Mucosa of descending colon (tissue), 3 donors: ENCODE measurements at regions not wholly inside any gene's neighbourhood (a gene's known extent, or its start where the extent isn't known, plus 50 kb on each side); places are given as distances from the start of the nearest gene placed in this dataset.
"Not testable (repeated sequence)": the region's sequence is repeated elsewhere in the genome, so short reads cannot be mapped to it uniquely, and the experiment has no call there.

Source experiments
- ATAC-seq: fragments of 200-7000 bp; cut with Tn5 transposase; one replicate; pipeline ENCODE4 v1.9.1; 2020; ENCODE audit warnings: mild to moderate bottlenecking, moderate library complexity
- DNase-seq, 3 donors: peaks; one replicate each; pipeline ENCODE4 v3.0.0-alpha.2; 2020
- H3K36me3 ChIP-seq: fragments of 200-600 bp; one replicate; pipeline ENCODE4 v1.8.0; 2021; ENCODE audit warnings: low read depth, mild to moderate bottlenecking
- H3K4me1 ChIP-seq: fragments of 200-600 bp; one replicate; pipeline ENCODE4 v1.8.0; 2021; ENCODE audit warnings: low read depth, mild to moderate bottlenecking
- H3K4me3 ChIP-seq: fragments of 200-600 bp; one replicate; pipeline ENCODE4 v1.8.0; 2021; ENCODE audit warnings: mild to moderate bottlenecking
- H3K9me3 ChIP-seq: fragments of 200-600 bp; one replicate; pipeline ENCODE4 v1.8.0; 2021; ENCODE audit warnings: mild to moderate bottlenecking
- CTCF ChIP-seq: fragments of 200-600 bp; IDR thresholded peaks from one replicate; pipeline ENCODE4 v1.8.0; 2022; ENCODE audit warnings: antibody characterized with exemption, mild to moderate bottlenecking
- intact Hi-C, 2 donors: fragments of 100-400 bp; cut with DNase I in 1 of 2; cut with micrococcal nuclease in 1 of 2; formaldehyde crosslinking; loops; one replicate each; pipeline versions ENCODE4 v1.11.0 to v1.11.1; 2022; cut with DNase I, micrococcal nuclease
- donor health status: DM: no; HTN: no; CAD: no; lungs with moderate emphysema.
- donor health status: DM: no; HTN: no; CAD: no.
- donor health status: DM: no; HTN: yes; CAD: no.

DNA sequence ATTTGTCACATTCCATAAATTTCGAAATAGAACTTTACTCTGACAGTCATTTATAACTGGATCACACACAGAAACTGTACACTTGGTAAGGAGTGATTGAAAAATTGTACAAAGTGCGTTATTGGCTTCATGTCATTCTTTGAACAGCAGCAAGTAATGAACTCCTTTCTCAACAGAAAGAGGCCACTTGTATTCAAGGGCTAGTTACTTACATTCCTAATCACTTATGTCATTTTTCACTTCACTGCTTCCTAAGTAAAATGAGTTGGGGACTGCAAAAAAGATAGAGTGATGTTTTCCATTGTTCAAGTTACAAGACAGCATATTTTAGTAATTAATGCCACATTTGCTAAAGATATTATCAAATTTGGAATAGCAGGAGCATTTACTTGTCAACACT, 893.2 kb downstream of the DTWD2 start:
- no peak for TF ChIP-seq CTCF
- Histone ChIP-seq H3K4me1 (no peaks in the 10 kb centered on the region), H3K4me3 (no peak overlapping the region), H3K9me3 (no peaks in the 10 kb centered on the region), H3K36me3 (no peaks in the 10 kb centered on the region)
- intact Hi-C loops: no loop called here
- ATAC-seq (no peak), DNase-seq (no peak)

GRCh38 chr5:118088448-118088847, 899.9 kb downstream of the DTWD2 start:
- DNase-seq (no peak), ATAC-seq (no peak)
- H3K9me3 ChIP-seq: no peaks in the 10 kb centered on the region
- H3K36me3 ChIP-seq: no peaks in the 10 kb centered on the region
- intact Hi-C loops: no loop called here
- TF ChIP-seq CTCF: no peak
- H3K4me3 ChIP-seq: no peak overlapping the region
- no peaks in the 10 kb centered on the region for H3K4me1 ChIP-seq

- H3K36me3 ChIP-seq: no peaks in the 10 kb centered on the region
- H3K4me1 ChIP-seq: no peaks in the 10 kb centered on the region
- intact Hi-C loops: no loop called here
- no peak overlapping the region for H3K4me3 ChIP-seq
- DNase-seq: no peak
- TF ChIP-seq CTCF: no peak
- no peaks in the 10 kb centered on the region for H3K9me3 ChIP-seq
- no peak for ATAC-seq
Observed at GRCh38 chr5:118076490-118076889, 911.9 kb downstream of the DTWD2 start.

DNA sequence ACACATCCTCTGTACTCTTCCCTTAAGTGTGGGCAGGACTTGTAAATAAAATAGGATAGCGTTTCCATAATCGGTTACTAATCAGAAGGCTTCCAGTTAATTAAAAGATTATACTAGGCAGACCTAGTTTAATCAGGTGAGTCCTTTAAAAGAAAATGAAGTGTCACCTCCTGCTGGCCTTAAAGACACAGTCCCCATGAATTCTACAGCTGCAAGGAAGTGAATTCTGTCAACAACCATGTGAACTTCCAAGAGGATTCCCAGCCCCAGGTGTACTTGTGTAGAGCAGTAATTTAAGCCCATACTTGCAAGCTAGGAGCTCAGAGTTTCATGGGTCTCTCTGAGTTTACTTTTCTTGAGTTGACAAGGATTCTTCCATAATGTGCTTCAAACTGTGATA, 918.3 kb downstream of the DTWD2 start:
- TF ChIP-seq CTCF: no peak
- intact Hi-C loops: no loop called here
- Histone ChIP-seq H3K4me1 (no peaks in the 10 kb centered on the region), H3K4me3 (no peak overlapping the region), H3K9me3 (no peaks in the 10 kb centered on the region), H3K36me3 (no peaks in the 10 kb centered on the region)
- DNase-seq: no peak
- no peak for ATAC-seq

DNA sequence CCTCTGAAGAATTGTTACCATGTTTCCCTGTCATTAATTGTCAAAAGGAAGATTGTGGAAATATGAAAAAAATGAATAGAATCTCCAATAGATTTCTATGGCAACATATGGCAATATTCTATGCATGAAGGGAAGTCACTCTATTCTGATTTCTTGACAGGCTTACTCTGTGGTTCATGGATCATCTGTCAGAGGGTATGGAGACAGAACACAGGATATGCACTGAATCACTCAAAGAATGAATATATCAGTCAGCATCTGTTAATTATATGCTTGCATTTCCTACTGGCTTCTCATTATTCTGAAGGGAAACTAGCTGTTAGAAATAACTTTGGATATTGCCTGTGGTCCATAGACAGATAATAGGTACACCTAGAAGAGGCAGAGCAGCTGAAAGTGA, 918.9 kb downstream of the DTWD2 start:
- no peaks in the 10 kb centered on the region for H3K9me3 ChIP-seq
- no peak overlapping the region for H3K4me3 ChIP-seq
- intact Hi-C loops: no loop called here
- ATAC-seq: no peak
- TF ChIP-seq CTCF: no peak
- no peaks in the 10 kb centered on the region for H3K36me3 ChIP-seq
- H3K4me1 ChIP-seq: no peaks in the 10 kb centered on the region
- no peak for DNase-seq

DNA sequence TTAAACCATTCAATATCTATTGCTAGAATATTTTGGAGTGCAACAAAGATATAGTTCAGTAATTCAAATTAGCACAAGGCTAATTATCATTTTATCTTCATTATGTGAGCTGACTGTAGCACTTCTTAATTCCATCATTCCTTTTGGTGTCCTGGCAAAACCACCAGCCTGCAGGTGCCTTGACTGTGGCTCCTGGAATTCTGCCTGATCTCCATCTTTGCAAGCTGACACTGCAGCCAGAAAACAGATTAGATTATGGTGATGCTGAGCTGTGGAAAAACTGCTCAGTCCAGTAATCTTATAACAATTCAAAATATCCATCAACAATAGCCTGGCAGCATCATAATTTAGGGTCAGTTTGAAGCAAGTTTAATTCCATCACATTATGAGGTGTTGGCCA, 919.5 kb downstream of the DTWD2 start:
- no peak for ATAC-seq
- no peaks in the 10 kb centered on the region for H3K36me3 ChIP-seq
- no peak for TF ChIP-seq CTCF
- H3K4me1 ChIP-seq: no peaks in the 10 kb centered on the region
- no peaks in the 10 kb centered on the region for H3K9me3 ChIP-seq
- DNase-seq: no peak
- H3K4me3 ChIP-seq: no peak overlapping the region
- intact Hi-C loops: no loop called here

GRCh38 chr5:118063836-118064235, 924.5 kb downstream of the DTWD2 start:
- intact Hi-C loops, H3K36me3 ChIP-seq, H3K4me3 ChIP-seq, H3K4me1 ChIP-seq, H3K9me3 ChIP-seq, ATAC-seq, DNase-seq: not testable (repeated sequence)
